ENCODE measurements at regions not wholly inside any gene's neighbourhood (a gene's known extent, or its start where the extent isn't known, plus 50 kb on each side); places are given as distances from the start of the nearest gene placed in this dataset.

DNA sequence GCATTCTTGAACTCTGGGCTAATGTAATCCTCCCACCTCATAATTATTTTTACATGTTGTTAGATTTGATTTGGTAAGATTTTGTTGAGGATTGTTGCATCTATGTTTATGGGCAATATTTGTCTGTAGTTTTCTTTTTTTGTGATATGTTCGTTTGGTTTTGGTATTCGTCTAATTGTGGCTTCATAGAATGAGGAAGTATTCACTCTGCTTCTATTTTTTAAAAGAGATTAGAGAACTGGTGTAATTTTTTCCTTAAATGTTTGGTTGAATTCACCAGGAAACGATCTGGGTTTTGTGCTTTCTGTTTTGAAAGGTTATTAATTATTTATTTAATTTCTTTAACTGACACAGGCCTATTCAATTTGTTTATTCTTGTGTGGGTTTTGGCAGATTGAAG, 161.2 kb upstream of the NUDT6 start:
- no peak overlapping the region for H3K9ac ChIP-seq (ENCODE audit: low read length)
- no peak overlapping the region for H3K4me3 ChIP-seq (ENCODE audit: low read length)
- H3K79me2 ChIP-seq (replicated peaks; ENCODE audit: insufficient read depth, low read length): no peaks in the 10 kb centered on the region
- no peaks in the 10 kb centered on the region for H3K36me3 ChIP-seq (ENCODE audit: insufficient read depth, low read length)
- no peaks in the 10 kb centered on the region for H3K9me3 ChIP-seq (ENCODE audit: low read length)
- H4K20me1 ChIP-seq (ENCODE audit: insufficient read depth): no peaks in the 10 kb centered on the region
- no peak overlapping the region for H3K27ac ChIP-seq (ENCODE audit: low read length)
- no peaks in the 10 kb centered on the region for H3F3A ChIP-seq (ENCODE audit: insufficient read depth, low read length, poor library complexity, severe bottlenecking)
- H2AFZ ChIP-seq (ENCODE audit: low read depth, low read length): no peak overlapping the region
- H3K4me2 ChIP-seq (ENCODE audit: low read length): no peak overlapping the region
- H3K27me3 ChIP-seq (ENCODE audit: insufficient read depth, low read depth, low read length): no peaks in the 10 kb centered on the region
- no peaks in the 10 kb centered on the region for H3K9me2 ChIP-seq (ENCODE audit: insufficient read depth, low read length)
- TF ChIP-seq EZH2 (IDR thresholded peaks at IDR 0.05; ENCODE audit: borderline replicate concordance, insufficient read depth, low read length, poor library complexity, severe bottlenecking) (no peak), TAF1 (IDR thresholded peaks at IDR 0.05; ENCODE audit: low read depth) (no peak), EP300 (conservative IDR thresholded peaks at IDR 0.05; ENCODE audit: poor library complexity, severe bottlenecking) (no peak), MXI1 (conservative IDR thresholded peaks at IDR 0.05; ENCODE audit: poor library complexity, severe bottlenecking) (no peak), RAD21 (conservative IDR thresholded peaks at IDR 0.05) (no peak), SMC3 (conservative IDR thresholded peaks at IDR 0.05; ENCODE audit: poor library complexity) (no peak), POLR2AphosphoS5 (IDR thresholded peaks at IDR 0.05) (no peak)
- TF ChIP-seq, protein P1, sequence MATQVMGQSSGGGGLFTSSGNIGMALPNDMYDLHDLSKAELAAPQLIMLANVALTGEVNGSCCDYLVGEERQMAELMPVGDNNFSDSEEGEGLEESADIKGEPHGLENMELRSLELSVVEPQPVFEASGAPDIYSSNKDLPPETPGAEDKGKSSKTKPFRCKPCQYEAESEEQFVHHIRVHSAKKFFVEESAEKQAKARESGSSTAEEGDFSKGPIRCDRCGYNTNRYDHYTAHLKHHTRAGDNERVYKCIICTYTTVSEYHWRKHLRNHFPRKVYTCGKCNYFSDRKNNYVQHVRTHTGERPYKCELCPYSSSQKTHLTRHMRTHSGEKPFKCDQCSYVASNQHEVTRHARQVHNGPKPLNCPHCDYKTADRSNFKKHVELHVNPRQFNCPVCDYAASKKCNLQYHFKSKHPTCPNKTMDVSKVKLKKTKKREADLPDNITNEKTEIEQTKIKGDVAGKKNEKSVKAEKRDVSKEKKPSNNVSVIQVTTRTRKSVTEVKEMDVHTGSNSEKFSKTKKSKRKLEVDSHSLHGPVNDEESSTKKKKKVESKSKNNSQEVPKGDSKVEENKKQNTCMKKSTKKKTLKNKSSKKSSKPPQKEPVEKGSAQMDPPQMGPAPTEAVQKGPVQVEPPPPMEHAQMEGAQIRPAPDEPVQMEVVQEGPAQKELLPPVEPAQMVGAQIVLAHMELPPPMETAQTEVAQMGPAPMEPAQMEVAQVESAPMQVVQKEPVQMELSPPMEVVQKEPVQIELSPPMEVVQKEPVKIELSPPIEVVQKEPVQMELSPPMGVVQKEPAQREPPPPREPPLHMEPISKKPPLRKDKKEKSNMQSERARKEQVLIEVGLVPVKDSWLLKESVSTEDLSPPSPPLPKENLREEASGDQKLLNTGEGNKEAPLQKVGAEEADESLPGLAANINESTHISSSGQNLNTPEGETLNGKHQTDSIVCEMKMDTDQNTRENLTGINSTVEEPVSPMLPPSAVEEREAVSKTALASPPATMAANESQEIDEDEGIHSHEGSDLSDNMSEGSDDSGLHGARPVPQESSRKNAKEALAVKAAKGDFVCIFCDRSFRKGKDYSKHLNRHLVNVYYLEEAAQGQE (IDR thresholded peaks at IDR 0.05; ENCODE audit: borderline replicate concordance): no peak
- TF ChIP-seq, protein P2, sequence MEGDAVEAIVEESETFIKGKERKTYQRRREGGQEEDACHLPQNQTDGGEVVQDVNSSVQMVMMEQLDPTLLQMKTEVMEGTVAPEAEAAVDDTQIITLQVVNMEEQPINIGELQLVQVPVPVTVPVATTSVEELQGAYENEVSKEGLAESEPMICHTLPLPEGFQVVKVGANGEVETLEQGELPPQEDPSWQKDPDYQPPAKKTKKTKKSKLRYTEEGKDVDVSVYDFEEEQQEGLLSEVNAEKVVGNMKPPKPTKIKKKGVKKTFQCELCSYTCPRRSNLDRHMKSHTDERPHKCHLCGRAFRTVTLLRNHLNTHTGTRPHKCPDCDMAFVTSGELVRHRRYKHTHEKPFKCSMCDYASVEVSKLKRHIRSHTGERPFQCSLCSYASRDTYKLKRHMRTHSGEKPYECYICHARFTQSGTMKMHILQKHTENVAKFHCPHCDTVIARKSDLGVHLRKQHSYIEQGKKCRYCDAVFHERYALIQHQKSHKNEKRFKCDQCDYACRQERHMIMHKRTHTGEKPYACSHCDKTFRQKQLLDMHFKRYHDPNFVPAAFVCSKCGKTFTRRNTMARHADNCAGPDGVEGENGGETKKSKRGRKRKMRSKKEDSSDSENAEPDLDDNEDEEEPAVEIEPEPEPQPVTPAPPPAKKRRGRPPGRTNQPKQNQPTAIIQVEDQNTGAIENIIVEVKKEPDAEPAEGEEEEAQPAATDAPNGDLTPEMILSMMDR (IDR thresholded peaks at IDR 0.05; ENCODE audit: poor library complexity, severe bottlenecking): no peak

DNA sequence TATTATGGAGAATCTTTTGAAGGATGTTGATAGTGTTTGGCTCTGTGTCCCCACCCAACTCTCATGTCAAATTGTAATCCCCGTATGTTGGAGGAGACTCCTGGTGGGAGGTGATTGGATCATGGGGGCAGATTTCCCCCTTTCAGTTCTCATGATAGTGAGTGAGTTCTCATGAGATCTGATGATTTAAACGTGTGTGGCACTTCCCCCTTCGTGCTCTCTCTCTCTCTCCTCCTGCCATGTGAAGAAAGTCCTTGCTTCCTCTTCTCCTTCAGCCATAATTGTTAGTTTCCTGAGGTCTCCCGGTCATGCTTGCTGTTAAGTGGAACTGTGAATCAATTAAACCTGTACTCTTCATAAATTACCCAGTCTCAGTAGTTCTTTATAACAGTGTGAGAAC, 166.1 kb upstream of the NUDT6 start:
- Histone ChIP-seq H3K79me2 (replicated peaks; ENCODE audit: insufficient read depth, low read length) (no peaks in the 10 kb centered on the region), H2AFZ (ENCODE audit: low read depth, low read length) (no peak overlapping the region), H3K36me3 (ENCODE audit: insufficient read depth, low read length) (no peaks in the 10 kb centered on the region), H3F3A (ENCODE audit: insufficient read depth, low read length, poor library complexity, severe bottlenecking) (no peaks in the 10 kb centered on the region), H4K20me1 (ENCODE audit: insufficient read depth) (no peaks in the 10 kb centered on the region), H3K4me2 (ENCODE audit: low read length) (no peak overlapping the region), H3K27me3 (ENCODE audit: insufficient read depth, low read depth, low read length) (no peaks in the 10 kb centered on the region), H3K9me3 (ENCODE audit: low read length) (no peaks in the 10 kb centered on the region), H3K9ac (ENCODE audit: low read length) (no peak overlapping the region), H3K9me2 (ENCODE audit: insufficient read depth, low read length) (no peaks in the 10 kb centered on the region), H3K4me3 (ENCODE audit: low read length) (no peak overlapping the region), H3K27ac (ENCODE audit: low read length) (no peak overlapping the region)
- TF ChIP-seq, protein P2 (IDR thresholded peaks at IDR 0.05; ENCODE audit: poor library complexity, severe bottlenecking): no peak
- TF ChIP-seq EP300 (conservative IDR thresholded peaks at IDR 0.05; ENCODE audit: poor library complexity, severe bottlenecking): no peak
- no peak for TF ChIP-seq TAF1 (IDR thresholded peaks at IDR 0.05; ENCODE audit: low read depth)
- TF ChIP-seq MXI1 (conservative IDR thresholded peaks at IDR 0.05; ENCODE audit: poor library complexity, severe bottlenecking): no peak
- no peak for TF ChIP-seq SMC3 (conservative IDR thresholded peaks at IDR 0.05; ENCODE audit: poor library complexity)
- TF ChIP-seq, protein P1 (IDR thresholded peaks at IDR 0.05; ENCODE audit: borderline replicate concordance): no peak
- no peak for TF ChIP-seq POLR2AphosphoS5 (IDR thresholded peaks at IDR 0.05)
- TF ChIP-seq RAD21 (conservative IDR thresholded peaks at IDR 0.05): no peak
- TF ChIP-seq EZH2 (IDR thresholded peaks at IDR 0.05; ENCODE audit: borderline replicate concordance, insufficient read depth, low read length, poor library complexity, severe bottlenecking): no peak
